ENCODE measurements at regions not wholly inside any gene's neighbourhood (a gene's known extent, or its start where the extent isn't known, plus 50 kb on each side); places are given as distances from the start of the nearest gene placed in this dataset.
A peak's percentile ranks its signal among the peaks of the same experiment; 100 is the strongest.

GRCh38 chr1:157195521-157196244 lies 57.5 kb upstream of the ETV3 start:
- in situ Hi-C loops (cut with HindIII; ENCODE audit: low pct_unique_long_range_greater_than_20kb, low sequenced_read_pairs) = no loop called here
- no peak for DNase-seq (ENCODE audit: low read depth, low spot score)

DNA sequence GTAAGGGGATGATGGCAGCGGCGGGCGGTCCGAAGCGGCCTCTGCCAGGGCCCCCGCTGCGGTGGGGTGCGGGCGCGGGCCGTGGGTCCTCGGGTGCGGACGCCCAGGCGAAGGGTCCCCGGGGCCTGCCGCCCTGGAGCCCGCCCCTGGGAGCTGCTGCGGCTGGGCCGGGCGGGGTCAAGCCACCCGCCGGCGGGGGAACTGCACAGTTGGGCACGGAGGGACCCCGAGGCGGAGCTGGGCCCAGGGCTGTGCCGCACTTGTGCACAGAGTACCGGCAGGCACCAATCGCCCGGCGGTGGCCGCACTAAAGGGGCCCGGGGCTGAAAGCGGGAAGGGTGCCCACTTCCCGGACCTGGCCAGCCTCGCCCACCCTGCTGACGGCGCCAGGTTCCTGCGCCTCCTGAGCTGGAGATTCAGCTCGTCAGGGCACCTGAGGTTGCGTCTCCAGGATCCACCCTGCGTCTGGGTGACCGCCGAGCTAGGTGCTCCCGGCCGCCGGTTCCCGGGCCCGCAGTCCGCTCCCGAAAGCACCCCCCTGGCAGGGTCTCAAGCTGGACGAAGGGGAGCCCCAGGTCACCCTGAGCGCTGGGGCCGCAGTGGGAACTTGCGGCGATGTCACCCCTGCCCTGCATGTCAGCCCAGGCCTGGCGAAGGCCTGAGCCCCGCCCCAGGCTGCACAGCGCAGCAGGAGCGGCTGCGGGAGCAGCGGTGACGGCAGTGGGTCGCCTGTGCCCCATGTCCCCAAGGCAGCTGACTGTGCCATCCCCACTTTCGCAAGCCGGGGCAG lies 56.7 kb upstream of the ETV3 start:
- in situ Hi-C loops (cut with HindIII; ENCODE audit: low pct_unique_long_range_greater_than_20kb, low sequenced_read_pairs) = no loop called here
- no peak for DNase-seq (ENCODE audit: low read depth, low spot score)

DNA sequence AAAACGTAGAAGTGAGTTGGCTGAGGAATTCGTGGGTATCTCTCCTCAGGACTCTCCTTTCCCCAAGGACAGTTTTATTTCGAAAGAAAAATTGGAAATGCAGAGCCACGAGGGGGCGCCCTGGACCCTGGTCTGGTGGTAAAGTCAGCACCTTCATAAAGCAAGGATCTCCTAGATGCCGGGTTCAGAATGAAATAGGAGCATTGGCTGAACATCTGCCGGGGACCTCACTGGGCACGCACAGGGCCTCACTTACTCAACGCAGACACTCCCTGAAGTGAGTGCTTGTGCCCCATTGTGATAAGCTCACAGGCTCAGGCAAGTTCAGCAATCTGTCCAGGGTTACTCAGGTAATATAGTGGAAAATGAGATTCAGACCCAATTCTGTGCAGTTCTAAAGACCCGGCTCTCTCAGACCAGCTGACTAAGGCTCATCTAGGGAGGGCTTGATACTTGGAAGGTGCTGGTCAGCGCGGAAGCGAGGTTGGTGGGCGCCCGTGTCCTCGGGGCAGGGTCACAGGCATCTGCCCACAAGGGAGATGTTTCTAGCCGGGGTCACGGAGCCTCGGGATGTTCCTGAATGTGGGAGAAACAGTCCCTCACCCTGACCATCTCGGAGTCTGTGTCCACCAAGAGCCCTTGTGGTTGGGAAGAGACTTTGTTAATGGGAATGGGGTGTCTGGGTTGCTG lies 55.7 kb upstream of the ETV3 start:
- in situ Hi-C loops (cut with HindIII; ENCODE audit: low pct_unique_long_range_greater_than_20kb, low sequenced_read_pairs) = no loop called here
- peak; percentile 76 for DNase-seq (ENCODE audit: low read depth, low spot score)

DNA sequence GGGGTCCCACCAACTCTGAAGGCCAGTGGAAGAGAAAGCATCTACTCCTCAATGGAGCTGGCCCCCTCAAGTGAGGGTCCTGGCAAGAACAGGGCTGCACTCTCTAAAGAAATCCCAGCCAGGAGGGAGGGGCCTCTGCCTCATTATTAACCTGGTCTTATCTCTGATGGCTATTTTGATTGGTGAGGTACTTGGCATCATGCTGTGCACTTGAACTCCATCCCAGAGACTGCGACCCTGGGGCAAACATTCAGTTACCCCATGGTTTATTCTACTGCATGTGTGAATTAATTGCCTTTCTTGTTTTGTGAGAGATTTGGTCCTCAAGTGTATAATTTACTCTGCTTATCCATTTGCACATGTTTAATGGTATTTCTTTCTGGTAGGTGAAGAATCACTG lies 55.0 kb upstream of the ETV3 start:
- in situ Hi-C loops (cut with HindIII; ENCODE audit: low pct_unique_long_range_greater_than_20kb, low sequenced_read_pairs) = no loop called here
- no peak for DNase-seq (ENCODE audit: low read depth, low spot score)

DNA sequence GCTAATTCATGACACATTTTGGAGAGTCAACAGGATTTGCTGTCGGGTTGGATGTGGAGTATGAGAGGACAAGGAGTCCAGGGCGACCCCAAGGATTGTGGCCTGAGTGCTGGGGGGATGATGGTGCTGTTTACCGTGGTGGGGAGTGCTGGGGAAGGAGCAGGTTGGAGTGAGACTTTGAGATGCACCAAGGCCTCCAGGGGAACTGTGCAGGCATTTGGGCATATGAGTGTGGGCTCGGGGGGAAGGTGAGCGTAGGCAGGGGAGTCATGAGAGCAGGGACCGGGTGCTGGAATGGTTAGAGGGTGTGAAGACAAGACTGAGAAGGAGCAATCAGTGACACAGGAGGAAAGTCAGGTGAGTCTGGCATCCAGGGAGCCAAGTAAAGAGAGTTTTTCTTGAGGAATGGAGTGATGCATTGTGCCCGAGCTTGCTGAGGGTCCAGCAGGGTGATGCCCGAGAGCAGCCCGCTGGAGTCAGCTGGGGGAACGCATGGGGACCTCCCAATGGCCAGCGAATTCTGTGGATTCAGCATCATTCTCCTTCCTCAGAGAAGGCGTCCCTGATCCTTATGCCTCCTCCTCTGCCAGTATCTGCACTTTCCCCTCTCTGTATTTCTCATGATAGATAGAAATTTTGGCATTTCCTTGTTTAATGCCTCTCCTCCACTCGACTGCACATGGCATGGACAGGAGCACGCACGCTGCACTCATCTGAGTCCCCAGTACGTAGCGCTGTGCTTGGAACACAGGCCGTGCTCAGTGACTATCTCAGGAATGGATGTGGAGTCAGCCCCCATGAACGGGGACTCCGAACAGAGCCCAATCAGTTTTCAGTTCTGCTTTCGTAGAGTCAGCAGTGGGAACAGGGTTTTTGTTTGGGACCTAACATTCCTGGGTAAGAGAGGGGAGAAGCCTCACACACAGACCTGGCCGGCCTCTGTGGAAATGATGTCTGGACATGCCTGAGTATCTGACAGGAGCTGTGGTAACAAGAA lies 52.1 kb upstream of the ETV3 start:
- in situ Hi-C loops (cut with HindIII; ENCODE audit: low pct_unique_long_range_greater_than_20kb, low sequenced_read_pairs) = no loop called here
- no peak for DNase-seq (ENCODE audit: low read depth, low spot score)

- in situ Hi-C loops (cut with HindIII; ENCODE audit: low pct_unique_long_range_greater_than_20kb, low sequenced_read_pairs) = no loop called here
Observed at GRCh38 chr1:157189096-157189495, 50.9 kb upstream of the ETV3 start.

More at GRCh38 chr1:157189096-157189495, 50.9 kb upstream of the ETV3 start:
- no peak for DNase-seq (ENCODE audit: low read depth, low spot score)
